ENCODE measurements at regions not wholly inside any gene's neighbourhood (a gene's known extent, or its start where the extent isn't known, plus 50 kb on each side); places are given as distances from the start of the nearest gene placed in this dataset.

DNA sequence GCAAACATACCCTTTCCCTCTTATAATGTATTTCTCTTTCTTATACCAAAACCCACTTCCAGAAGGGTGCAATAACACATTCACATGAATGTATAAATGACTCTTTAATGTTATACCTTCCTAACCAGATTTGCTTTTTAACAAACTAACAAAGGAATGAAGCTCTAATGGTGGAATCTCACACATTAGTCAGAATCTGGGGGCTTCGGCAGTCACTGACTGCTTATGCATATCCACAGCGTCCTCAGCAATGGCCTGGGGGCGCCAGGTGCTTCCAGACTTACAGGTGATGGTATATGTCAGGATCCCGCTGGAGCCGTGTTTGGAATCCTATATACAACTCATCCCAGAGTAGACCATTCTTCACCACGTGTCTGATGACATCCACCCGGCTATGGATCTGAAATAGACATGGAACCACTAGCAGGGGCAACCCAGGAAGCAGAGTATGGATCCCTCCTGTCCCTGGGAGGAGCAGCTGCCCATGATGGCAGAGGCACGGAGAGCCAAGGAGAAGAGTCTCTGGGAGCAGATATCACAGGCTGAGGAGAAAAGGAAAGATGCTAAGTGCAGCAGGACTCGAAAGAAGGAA lies 150.8 kb upstream of the RIPOR2 start:
- ATAC-seq (no peak), FAIRE-seq (no peak), DNase-seq (ENCODE audit: low read depth in 1 of 2, low spot score in 1 of 2) (no peak)
- CTCF ChIA-PET: no interaction called here
- H3K4me1 ChIP-seq: no peaks in the 10 kb centered on the region
- no peak overlapping the region for H3K27ac ChIP-seq
- POLR2A ChIA-PET: no interaction called here
- H3K4me3 ChIP-seq: no peak overlapping the region
- H3K4me2 ChIP-seq: no peak overlapping the region
- 46% methylated on average over 9 of the region's 9 CpGs for WGBS (ENCODE audit: missing lambda C conversion rate)
- H3K9me3 ChIP-seq: no peaks in the 10 kb centered on the region
- TF ChIP-seq ZNF302 (CRISPR knock-in tag; IDR thresholded peaks at IDR 0.05) (no peak), ESRRA (IDR thresholded peaks at IDR 0.05; ENCODE audit: borderline replicate concordance, low read length) (no peak), MYC (IDR thresholded peaks at IDR 0.05; ENCODE audit: borderline replicate concordance, low read length) (no peak), HEYL (CRISPR knock-in tag; IDR thresholded peaks at IDR 0.05) (no peak), MAZ (IDR thresholded peaks at IDR 0.05; ENCODE audit: borderline replicate concordance, low read depth, low read length) (no peak), CBX8 (IDR thresholded peaks at IDR 0.05) (no peak), KDM1A (IDR thresholded peaks at IDR 0.05; ENCODE audit: low read depth) (no peak), CEBPB (IDR thresholded peaks at IDR 0.05) (no peak), FOXS1 (CRISPR knock-in tag; IDR thresholded peaks at IDR 0.05) (no peak), RARB (CRISPR knock-in tag; IDR thresholded peaks at IDR 0.05) (no peak), HOXA7 (CRISPR knock-in tag; IDR thresholded peaks at IDR 0.05) (no peak)
- TF ChIP-seq, protein P1, sequence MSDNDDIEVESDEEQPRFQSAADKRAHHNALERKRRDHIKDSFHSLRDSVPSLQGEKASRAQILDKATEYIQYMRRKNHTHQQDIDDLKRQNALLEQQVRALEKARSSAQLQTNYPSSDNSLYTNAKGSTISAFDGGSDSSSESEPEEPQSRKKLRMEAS (IDR thresholded peaks at IDR 0.05): no peak

DNA sequence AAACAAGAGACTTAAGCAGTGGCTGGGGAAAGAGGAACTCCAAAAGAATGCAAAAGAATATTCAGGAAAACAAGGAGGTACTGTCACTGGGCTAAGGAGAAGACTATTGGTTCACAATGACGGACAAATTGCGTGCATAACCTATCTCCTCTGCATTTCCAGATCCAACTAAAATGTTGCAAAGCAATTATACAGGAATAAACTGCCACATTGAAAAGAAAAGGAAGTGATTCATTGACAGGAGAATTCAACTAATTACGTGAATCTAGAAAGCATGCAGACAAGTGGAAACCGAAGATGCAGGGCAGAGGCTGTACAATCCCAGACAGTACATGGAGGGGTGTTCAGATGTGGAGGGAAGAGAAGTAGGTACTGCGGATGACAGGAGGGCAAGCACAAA lies 152.8 kb upstream of the RIPOR2 start:
- H3K4me2 ChIP-seq: no peak overlapping the region
- no peaks in the 10 kb centered on the region for H3K4me1 ChIP-seq
- ChIA-PET POLR2A (no interaction called here), CTCF (no interaction called here)
- H3K27ac ChIP-seq: no peak overlapping the region
- no peak for TF ChIP-seq JUN (IDR thresholded peaks at IDR 0.05)
- TF ChIP-seq, protein P2, sequence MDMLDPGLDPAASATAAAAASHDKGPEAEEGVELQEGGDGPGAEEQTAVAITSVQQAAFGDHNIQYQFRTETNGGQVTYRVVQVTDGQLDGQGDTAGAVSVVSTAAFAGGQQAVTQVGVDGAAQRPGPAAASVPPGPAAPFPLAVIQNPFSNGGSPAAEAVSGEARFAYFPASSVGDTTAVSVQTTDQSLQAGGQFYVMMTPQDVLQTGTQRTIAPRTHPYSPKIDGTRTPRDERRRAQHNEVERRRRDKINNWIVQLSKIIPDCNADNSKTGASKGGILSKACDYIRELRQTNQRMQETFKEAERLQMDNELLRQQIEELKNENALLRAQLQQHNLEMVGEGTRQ (IDR thresholded peaks at IDR 0.05): no peak
- TF ChIP-seq TP53 (CRISPR knock-in tag; IDR thresholded peaks at IDR 0.05): no peak
- TF ChIP-seq ESRRA (IDR thresholded peaks at IDR 0.05; ENCODE audit: borderline replicate concordance, low read length): no peak
- TF ChIP-seq ZNF302 (CRISPR knock-in tag; IDR thresholded peaks at IDR 0.05): no peak
- no peak for TF ChIP-seq KDM1A (IDR thresholded peaks at IDR 0.05; ENCODE audit: low read depth)
- no peak for TF ChIP-seq NR3C1 (IDR thresholded peaks at IDR 0.05)
- TF ChIP-seq NPAS2 (CRISPR knock-in tag; IDR thresholded peaks at IDR 0.05; ENCODE audit: borderline replicate concordance): no peak
- no peak for TF ChIP-seq CBX8 (IDR thresholded peaks at IDR 0.05)
- no peak for TF ChIP-seq EHMT2 (IDR thresholded peaks at IDR 0.05; ENCODE audit: low read depth)
- no peak for TF ChIP-seq HOXA7 (CRISPR knock-in tag; IDR thresholded peaks at IDR 0.05)
- no peak for TF ChIP-seq CHD4 (IDR thresholded peaks at IDR 0.05; ENCODE audit: borderline replicate concordance)
- no peak for TF ChIP-seq HOXB13 (CRISPR knock-in tag; IDR thresholded peaks at IDR 0.05; ENCODE audit: low read depth)
- TF ChIP-seq FOSB (CRISPR knock-in tag; IDR thresholded peaks at IDR 0.05): no peak
- TF ChIP-seq RCOR1 (IDR thresholded peaks at IDR 0.05; ENCODE audit: low read depth, low read length): no peak
- TF ChIP-seq POLR2A (IDR thresholded peaks at IDR 0.05; ENCODE audit: low read length): no peak
- TF ChIP-seq, protein P1 (IDR thresholded peaks at IDR 0.05): no peak
- TF ChIP-seq, protein P3, sequence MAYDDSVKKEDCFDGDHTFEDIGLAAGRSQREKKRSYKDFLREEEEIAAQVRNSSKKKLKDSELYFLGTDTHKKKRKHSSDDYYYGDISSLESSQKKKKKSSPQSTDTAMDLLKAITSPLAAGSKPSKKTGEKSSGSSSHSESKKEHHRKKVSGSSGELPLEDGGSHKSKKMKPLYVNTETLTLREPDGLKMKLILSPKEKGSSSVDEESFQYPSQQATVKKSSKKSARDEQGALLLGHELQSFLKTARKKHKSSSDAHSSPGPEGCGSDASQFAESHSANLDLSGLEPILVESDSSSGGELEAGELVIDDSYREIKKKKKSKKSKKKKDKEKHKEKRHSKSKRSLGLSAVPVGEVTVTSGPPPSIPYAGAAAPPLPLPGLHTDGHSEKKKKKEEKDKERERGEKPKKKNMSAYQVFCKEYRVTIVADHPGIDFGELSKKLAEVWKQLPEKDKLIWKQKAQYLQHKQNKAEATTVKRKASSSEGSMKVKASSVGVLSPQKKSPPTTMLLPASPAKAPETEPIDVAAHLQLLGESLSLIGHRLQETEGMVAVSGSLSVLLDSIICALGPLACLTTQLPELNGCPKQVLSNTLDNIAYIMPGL (CRISPR knock-in tag; IDR thresholded peaks at IDR 0.05; ENCODE audit: borderline replicate concordance): no peak
- WGBS (ENCODE audit: missing lambda C conversion rate): 41% methylated on average over 5 of the region's 5 CpGs
- no peak for FAIRE-seq
- no peak overlapping the region for H3K4me3 ChIP-seq
- no peaks in the 10 kb centered on the region for H3K9me3 ChIP-seq
- no peak for DNase-seq (ENCODE audit: low read depth in 1 of 2, low spot score in 1 of 2)
- ATAC-seq: no peak
